ENCODE measurements at regions not wholly inside any gene's neighbourhood (a gene's known extent, or its start where the extent isn't known, plus 50 kb on each side); places are given as distances from the start of the nearest gene placed in this dataset.

DNA sequence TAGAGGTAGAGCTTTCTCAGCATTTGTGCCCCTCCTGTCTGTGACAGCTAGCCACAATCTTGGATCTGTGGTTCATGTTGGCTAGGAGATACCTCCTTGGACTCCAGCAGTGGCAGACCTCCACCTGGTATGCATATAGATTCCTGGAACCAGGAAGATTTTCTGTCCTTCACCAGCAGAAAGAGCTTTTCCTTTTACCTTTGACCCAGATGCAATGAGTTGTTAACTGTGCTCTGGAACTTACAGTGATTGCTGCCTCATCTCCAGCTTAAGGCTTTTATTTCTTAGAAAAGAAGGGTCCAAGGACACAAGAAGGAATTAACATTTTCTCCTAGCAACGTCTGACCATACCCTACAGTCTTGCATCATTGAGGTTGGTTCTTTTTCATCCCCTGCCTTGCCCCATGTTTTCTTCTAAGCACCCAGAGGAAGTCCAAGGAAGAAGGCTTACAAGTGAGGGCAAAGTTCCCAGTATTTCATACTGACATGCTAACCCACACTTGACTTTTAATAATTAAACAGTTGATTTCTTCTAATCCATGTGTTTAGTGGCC, 217.1 kb upstream of the ARHGAP24 start:
- no peaks in the 10 kb centered on the region for H3K4me1 ChIP-seq (ENCODE audit: control insufficient read depth, insufficient read depth, low read length)
- no peak overlapping the region for H3K27ac ChIP-seq (ENCODE audit: low read depth, low read length)
- H3K9me3 ChIP-seq (ENCODE audit: control insufficient read depth, insufficient read depth, low read depth, low read length): no peaks in the 10 kb centered on the region; the same call in 1 of the 2 replicates
- H3K9ac ChIP-seq (ENCODE audit: low read length): no peak overlapping the region
- no peak overlapping the region for H3K4me3 ChIP-seq (ENCODE audit: low read depth, low read length)
- H3K36me3 ChIP-seq (ENCODE audit: control insufficient read depth, insufficient read depth, low read length): no peaks in the 10 kb centered on the region
- H3K27me3 ChIP-seq (ENCODE audit: control insufficient read depth, insufficient read depth, low read length): no peaks in the 10 kb centered on the region

DNA sequence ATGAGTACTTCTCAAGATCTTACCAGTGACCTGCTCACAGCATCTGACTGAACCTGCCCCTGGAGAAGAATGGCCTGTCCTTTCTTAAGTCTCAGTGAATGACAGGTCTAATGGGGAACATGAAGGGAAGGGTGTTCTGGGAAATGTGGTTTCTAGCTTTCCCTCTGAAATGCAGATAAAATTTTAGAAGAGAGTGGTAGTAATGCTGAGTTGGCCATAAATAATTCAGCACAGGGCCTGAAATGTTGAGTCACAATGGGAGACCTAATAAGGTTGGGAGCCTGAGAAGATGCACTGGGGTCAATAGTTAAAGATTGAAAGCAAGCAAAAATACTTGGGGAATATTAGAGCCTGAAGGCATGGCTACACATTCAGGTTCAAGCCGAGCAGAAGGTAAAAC, 214.9 kb upstream of the ARHGAP24 start:
- H3K4me3 ChIP-seq (ENCODE audit: low read depth, low read length): no peak overlapping the region

DNA sequence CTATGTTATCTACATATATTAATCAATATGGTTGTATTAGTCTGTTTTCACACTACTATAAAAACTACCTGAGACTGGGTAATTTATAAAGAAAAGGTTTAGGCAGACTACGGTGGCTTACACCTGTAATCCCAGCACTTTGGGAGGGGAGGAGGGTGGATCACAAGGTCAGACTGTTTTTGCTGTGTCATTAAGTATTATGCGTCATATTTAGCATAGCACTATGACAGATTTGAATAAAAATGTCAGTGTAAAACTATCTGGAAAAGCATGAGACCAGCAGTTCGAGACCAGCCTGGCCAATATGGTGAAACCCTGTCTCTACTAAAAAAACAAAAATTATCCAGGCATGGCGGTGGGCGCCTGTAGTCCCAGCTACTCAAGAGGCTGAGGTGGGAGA, 209.7 kb upstream of the ARHGAP24 start:
- H3K27me3 ChIP-seq (ENCODE audit: control insufficient read depth, insufficient read depth, low read length): no peaks in the 10 kb centered on the region
- H3K36me3 ChIP-seq (ENCODE audit: control insufficient read depth, insufficient read depth, low read length): no peaks in the 10 kb centered on the region
- H3K4me1 ChIP-seq (ENCODE audit: control insufficient read depth, insufficient read depth, low read length): no peaks in the 10 kb centered on the region
- no peak overlapping the region for H3K27ac ChIP-seq (ENCODE audit: low read depth, low read length)
- H3K9ac ChIP-seq (ENCODE audit: low read length): no peak overlapping the region
- no peak overlapping the region for H3K4me3 ChIP-seq (ENCODE audit: low read depth, low read length)
- H3K9me3 ChIP-seq (ENCODE audit: control insufficient read depth, insufficient read depth, low read depth, low read length): no peaks in the 10 kb centered on the region

More for the DNA sequence above, 214.9 kb upstream of the ARHGAP24 start:
- no peaks in the 10 kb centered on the region for H3K4me1 ChIP-seq (ENCODE audit: control insufficient read depth, insufficient read depth, low read length)
- H3K9me3 ChIP-seq (ENCODE audit: control insufficient read depth, insufficient read depth, low read depth, low read length): no peaks in the 10 kb centered on the region
- H3K36me3 ChIP-seq (ENCODE audit: control insufficient read depth, insufficient read depth, low read length): no peaks in the 10 kb centered on the region
- H3K9ac ChIP-seq (ENCODE audit: low read length): no peak overlapping the region
- no peak overlapping the region for H3K27ac ChIP-seq (ENCODE audit: low read depth, low read length)
- H3K27me3 ChIP-seq (ENCODE audit: control insufficient read depth, insufficient read depth, low read length): no peaks in the 10 kb centered on the region

DNA sequence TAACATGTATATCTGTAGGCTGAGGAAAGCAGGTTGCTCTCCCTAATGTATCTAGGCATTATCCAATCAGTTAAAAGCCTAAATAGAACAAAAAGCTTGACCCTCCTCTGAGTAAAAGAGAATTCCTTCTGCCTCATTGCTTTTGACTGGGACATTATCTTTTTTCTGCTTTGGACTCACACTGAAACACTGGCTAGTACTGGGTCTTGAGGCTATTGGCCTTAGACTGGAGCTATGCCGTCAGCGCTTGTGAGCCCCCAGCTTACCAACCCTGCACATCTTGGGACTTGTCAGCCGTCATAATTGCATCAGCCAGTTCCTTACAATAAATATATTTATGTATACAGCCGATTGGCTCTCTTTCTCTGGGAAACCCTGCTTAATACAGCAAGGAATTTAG, 206.8 kb upstream of the ARHGAP24 start:
- no peak overlapping the region for H3K9ac ChIP-seq (ENCODE audit: low read length)
- no peaks in the 10 kb centered on the region for H3K4me1 ChIP-seq (ENCODE audit: control insufficient read depth, insufficient read depth, low read length)
- no peak overlapping the region for H3K27ac ChIP-seq (ENCODE audit: low read depth, low read length)
- no peaks in the 10 kb centered on the region for H3K27me3 ChIP-seq (ENCODE audit: control insufficient read depth, insufficient read depth, low read length)
- H3K4me3 ChIP-seq (ENCODE audit: low read depth, low read length): no peak overlapping the region
- H3K36me3 ChIP-seq (ENCODE audit: control insufficient read depth, insufficient read depth, low read length): no peaks in the 10 kb centered on the region
- H3K9me3 ChIP-seq (ENCODE audit: control insufficient read depth, insufficient read depth, low read depth, low read length): peaks cover 1% of the 10 kb centered on the region

DNA sequence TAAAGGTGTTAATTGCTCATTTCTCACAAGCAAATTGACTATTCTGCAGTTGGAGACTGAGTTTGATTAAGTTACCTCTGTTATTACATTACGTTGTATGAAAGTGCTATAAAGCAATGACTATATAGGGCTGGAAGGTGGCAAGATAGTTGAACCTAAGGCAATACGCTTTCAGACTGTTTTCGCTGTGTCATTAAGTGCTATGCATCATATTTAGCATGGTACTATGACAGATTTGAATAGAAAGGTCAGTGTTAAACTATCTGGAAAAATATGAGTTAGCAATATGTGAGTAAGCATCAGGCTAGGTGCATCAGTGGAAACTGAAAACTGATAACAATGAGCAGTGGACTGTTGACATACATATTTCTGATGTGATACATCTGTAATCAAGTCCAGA, 206.0 kb upstream of the ARHGAP24 start:
- Histone ChIP-seq H3K4me3 (ENCODE audit: low read depth, low read length) (no peak overlapping the region), H3K27me3 (ENCODE audit: control insufficient read depth, insufficient read depth, low read length) (no peaks in the 10 kb centered on the region), H3K9me3 (ENCODE audit: control insufficient read depth, insufficient read depth, low read depth, low read length) (peaks cover 5% of the 10 kb centered on the region), H3K27ac (ENCODE audit: low read depth, low read length) (no peak overlapping the region), H3K36me3 (ENCODE audit: control insufficient read depth, insufficient read depth, low read length) (no peaks in the 10 kb centered on the region), H3K9ac (ENCODE audit: low read length) (no peak overlapping the region), H3K4me1 (ENCODE audit: control insufficient read depth, insufficient read depth, low read length) (no peaks in the 10 kb centered on the region)

DNA sequence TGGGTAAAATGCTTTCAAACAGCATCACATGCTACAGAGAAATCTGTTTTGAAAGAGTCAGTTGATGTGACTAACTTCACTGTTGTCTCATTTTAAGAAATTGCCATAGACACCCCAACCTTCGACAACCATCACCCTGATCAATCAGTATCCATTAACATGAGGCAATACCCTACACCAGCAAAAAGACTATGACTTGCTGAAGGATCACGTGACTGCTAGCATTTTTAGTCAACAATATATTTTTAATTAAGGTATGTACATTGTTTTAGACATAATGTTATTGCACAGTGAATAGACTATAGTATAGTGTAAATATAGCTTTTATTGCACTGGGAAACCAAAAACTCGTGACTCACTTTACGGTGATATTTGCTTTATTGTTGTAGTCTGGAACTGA, 200.0 kb upstream of the ARHGAP24 start:
- Histone ChIP-seq H3K27me3 (ENCODE audit: control insufficient read depth, insufficient read depth, low read length) (no peaks in the 10 kb centered on the region), H3K4me1 (ENCODE audit: control insufficient read depth, insufficient read depth, low read length) (no peaks in the 10 kb centered on the region), H3K9ac (ENCODE audit: low read length) (no peak overlapping the region), H3K4me3 (ENCODE audit: low read depth, low read length) (no peak overlapping the region), H3K27ac (ENCODE audit: low read depth, low read length) (no peak overlapping the region), H3K9me3 (ENCODE audit: control insufficient read depth, insufficient read depth, low read depth, low read length) (peaks cover 5% of the 10 kb centered on the region), H3K36me3 (ENCODE audit: control insufficient read depth, insufficient read depth, low read length) (no peaks in the 10 kb centered on the region)

DNA sequence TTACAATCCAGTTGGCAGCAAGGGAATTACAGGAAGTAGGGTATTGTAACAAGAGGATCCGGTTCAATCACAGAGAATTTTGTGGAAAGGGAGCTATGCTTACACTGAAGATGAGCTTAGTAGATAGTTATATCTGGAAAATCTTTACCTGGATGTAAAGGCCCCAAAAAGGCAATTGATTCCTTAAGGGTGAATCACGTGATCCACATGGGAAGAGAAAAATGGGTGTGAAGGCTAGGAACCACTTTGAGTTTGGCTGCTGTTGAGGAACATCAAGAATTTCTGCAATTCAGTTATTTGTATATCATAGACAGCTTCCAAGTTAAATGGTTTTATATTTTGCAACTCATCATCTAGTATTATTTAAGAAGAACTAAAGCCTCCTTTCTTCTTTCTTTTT, 194.0 kb upstream of the ARHGAP24 start:
- Histone ChIP-seq H3K27ac (ENCODE audit: low read depth, low read length) (no peak overlapping the region), H3K4me1 (ENCODE audit: control insufficient read depth, insufficient read depth, low read length) (no peaks in the 10 kb centered on the region), H3K36me3 (ENCODE audit: control insufficient read depth, insufficient read depth, low read length) (no peaks in the 10 kb centered on the region)

DNA sequence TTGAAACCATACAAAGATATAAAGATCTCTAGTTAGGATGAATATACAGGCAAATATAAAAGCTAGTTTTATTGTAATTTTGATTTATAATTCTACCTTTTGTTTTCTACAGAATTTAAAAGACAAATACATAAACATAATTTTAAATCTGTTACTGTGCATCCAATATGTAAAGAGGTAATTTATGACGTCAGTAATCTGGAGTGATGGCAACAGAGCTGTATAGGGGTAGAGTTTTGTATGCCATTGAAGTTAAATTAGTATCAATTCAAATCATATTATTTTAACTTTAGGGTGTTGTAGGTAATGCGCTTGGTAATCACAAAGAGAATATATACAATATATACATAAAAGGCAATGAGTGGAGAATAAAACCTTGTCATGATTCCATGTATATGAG, 183.7 kb upstream of the ARHGAP24 start:
- Histone ChIP-seq H3K27me3 (ENCODE audit: control insufficient read depth, insufficient read depth, low read length) (no peaks in the 10 kb centered on the region), H3K9ac (ENCODE audit: low read length) (no peak overlapping the region), H3K4me3 (ENCODE audit: low read depth, low read length) (no peak overlapping the region), H3K27ac (ENCODE audit: low read depth, low read length) (no peak overlapping the region), H3K36me3 (ENCODE audit: control insufficient read depth, insufficient read depth, low read length) (no peaks in the 10 kb centered on the region), H3K4me1 (ENCODE audit: control insufficient read depth, insufficient read depth, low read length) (no peaks in the 10 kb centered on the region), H3K9me3 (ENCODE audit: control insufficient read depth, insufficient read depth, low read depth, low read length) (no peaks in the 10 kb centered on the region)

More for the DNA sequence above, 194.0 kb upstream of the ARHGAP24 start:
- no peak overlapping the region for H3K4me3 ChIP-seq (ENCODE audit: low read depth, low read length)
- H3K9ac ChIP-seq (ENCODE audit: low read length): no peak overlapping the region
- H3K27me3 ChIP-seq (ENCODE audit: control insufficient read depth, insufficient read depth, low read length): no peaks in the 10 kb centered on the region
- H3K9me3 ChIP-seq (ENCODE audit: control insufficient read depth, insufficient read depth, low read depth, low read length): no peaks in the 10 kb centered on the region

DNA sequence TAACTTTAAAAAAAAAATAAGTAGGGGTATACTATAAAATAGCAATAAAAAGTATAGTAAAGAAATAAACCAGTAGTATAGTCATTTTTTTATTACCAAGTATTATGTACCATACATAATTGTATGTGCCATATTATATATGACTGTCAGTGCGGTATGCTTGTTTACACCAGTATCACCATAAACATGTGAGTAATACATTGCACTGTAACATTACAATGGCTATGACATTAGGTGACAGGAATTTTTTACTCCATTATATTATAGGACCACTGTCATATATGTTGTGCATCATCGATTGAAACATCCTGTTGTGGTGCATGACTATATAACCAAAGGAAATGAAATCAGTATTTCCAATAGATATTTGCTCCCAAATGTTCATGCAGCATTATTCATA, 176.9 kb upstream of the ARHGAP24 start:
- no peaks in the 10 kb centered on the region for H3K27me3 ChIP-seq (ENCODE audit: control insufficient read depth, insufficient read depth, low read length)
- H3K4me3 ChIP-seq (ENCODE audit: low read depth, low read length): no peak overlapping the region
- H3K9me3 ChIP-seq (ENCODE audit: control insufficient read depth, insufficient read depth, low read depth, low read length): no peaks in the 10 kb centered on the region
- no peak overlapping the region for H3K9ac ChIP-seq (ENCODE audit: low read length)
- H3K36me3 ChIP-seq (ENCODE audit: control insufficient read depth, insufficient read depth, low read length): no peaks in the 10 kb centered on the region
- no peak overlapping the region for H3K27ac ChIP-seq (ENCODE audit: low read depth, low read length)
- H3K4me1 ChIP-seq (ENCODE audit: control insufficient read depth, insufficient read depth, low read length): peaks cover 7% of the 10 kb centered on the region; the same call in 1 of the 2 replicates

DNA sequence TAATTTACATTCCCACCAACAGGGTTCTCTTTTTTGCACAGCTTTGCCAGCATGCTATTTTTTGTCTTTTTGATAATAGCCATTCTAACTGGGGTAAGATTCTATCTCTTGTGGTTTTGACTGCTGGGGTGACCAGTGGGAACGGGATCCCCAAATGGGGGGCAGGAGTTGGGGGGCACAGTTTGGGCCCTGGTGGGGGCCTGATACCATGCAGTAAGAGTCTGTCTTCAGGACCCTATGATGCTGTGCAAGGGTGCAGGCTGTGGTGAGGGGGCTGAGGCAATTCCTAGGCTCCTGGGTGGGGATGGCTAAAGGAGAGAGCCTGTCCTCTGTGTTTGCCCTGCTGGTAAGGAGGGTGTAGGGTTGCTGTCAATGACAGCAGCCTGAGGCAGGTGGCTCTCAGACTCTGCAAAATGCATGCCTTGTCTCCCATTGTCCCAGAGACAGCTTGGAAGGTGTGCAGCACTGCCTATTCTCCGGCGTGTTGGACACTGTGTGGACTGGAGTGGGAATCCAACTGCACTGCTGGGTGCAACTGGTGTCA, 172.7 kb upstream of the ARHGAP24 start:
- Histone ChIP-seq H3K36me3 (ENCODE audit: control insufficient read depth, insufficient read depth, low read length) (no peaks in the 10 kb centered on the region), H3K9ac (ENCODE audit: low read length) (no peak overlapping the region), H3K27me3 (ENCODE audit: control insufficient read depth, insufficient read depth, low read length) (no peaks in the 10 kb centered on the region), H3K4me1 (ENCODE audit: control insufficient read depth, insufficient read depth, low read length) (peaks cover 13% of the 10 kb centered on the region; the same call in 1 of the 2 replicates), H3K4me3 (ENCODE audit: low read depth, low read length) (no peak overlapping the region), H3K9me3 (ENCODE audit: control insufficient read depth, insufficient read depth, low read depth, low read length) (no peaks in the 10 kb centered on the region), H3K27ac (ENCODE audit: low read depth, low read length) (no peak overlapping the region)

DNA sequence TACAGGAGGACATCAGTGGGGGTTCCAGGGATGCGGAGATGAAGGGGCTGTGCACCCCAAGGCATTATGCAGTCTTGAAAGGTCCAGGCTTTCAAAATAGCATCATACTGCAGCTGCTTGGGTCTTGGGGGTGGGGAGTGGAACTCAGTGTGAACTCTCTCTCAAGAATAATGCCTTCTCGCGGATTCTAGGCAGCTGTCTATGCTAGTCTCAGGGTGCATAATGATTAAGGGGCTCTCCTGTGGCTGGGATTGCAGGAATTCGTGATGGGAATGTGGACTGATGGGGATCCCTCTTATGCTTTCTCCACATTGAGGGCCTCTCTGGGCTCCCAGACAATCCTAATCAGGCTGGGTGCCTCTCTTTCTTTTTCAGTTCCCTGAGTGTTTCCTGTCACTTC, 172.2 kb upstream of the ARHGAP24 start:
- no peak overlapping the region for H3K4me3 ChIP-seq (ENCODE audit: low read depth, low read length)
- peaks cover 13% of the 10 kb centered on the region; the same call in 1 of the 2 replicates for H3K4me1 ChIP-seq (ENCODE audit: control insufficient read depth, insufficient read depth, low read length)
- no peak overlapping the region for H3K27ac ChIP-seq (ENCODE audit: low read depth, low read length)
- H3K36me3 ChIP-seq (ENCODE audit: control insufficient read depth, insufficient read depth, low read length): no peaks in the 10 kb centered on the region
- no peaks in the 10 kb centered on the region for H3K9me3 ChIP-seq (ENCODE audit: control insufficient read depth, insufficient read depth, low read depth, low read length)
- no peaks in the 10 kb centered on the region for H3K27me3 ChIP-seq (ENCODE audit: control insufficient read depth, insufficient read depth, low read length)
- no peak overlapping the region for H3K9ac ChIP-seq (ENCODE audit: low read length)
